CD8-positive, alpha-beta memory T cell (primary cell): ENCODE measurements at regions not wholly inside any gene's neighbourhood (a gene's known extent, or its start where the extent isn't known, plus 50 kb on each side); places are given as distances from the start of the nearest gene placed in this dataset.
"Not testable (repeated sequence)": the region's sequence is repeated elsewhere in the genome, so short reads cannot be mapped to it uniquely, and the experiment has no call there.

ENCODE experiments used
- CTCF ChIA-PET: fragments of 350-600 bp; sonication (Branson Sonifier 250); formaldehyde crosslinking; loops from one replicate; lab custom pipeline; 2021; ENCODE audit warnings: antibody characterized with exemption; lab: Charles Lee
- POLR2A ChIA-PET: fragments of 350-600 bp; sonication (Branson Sonifier 250); formaldehyde crosslinking; loops from one replicate; lab custom pipeline; 2021; ENCODE audit warnings: antibody characterized with exemption; lab: Charles Lee
- DNase-seq, 5 donors: peaks; one replicate each; pipeline versions ENCODE4 v3.0.0 to v3.0.0-alpha.2; 2020 to 2022; ENCODE audit warnings: mixed read lengths in 1 of 5
- H3K27ac ChIP-seq: one replicate; pipeline ENCODE4 v1.7.0; 2013; ENCODE audit warnings: low read depth, mild to moderate bottlenecking, low read length, moderate library complexity
- H3K27me3 ChIP-seq: 2 replicates; pipeline ENCODE4 v1.7.0; 2013; ENCODE audit warnings: low read length, mild to moderate bottlenecking; ENCODE audit not compliant: insufficient read depth, poor library complexity, severe bottlenecking
- H3K36me3 ChIP-seq: 2 replicates; pipeline ENCODE4 v1.7.0; 2013; ENCODE audit warnings: mild to moderate bottlenecking, low read length, moderate library complexity; ENCODE audit not compliant: insufficient read depth
- H3K4me1 ChIP-seq: 2 replicates; pipeline ENCODE4 v1.7.0; 2013; ENCODE audit warnings: mild to moderate bottlenecking, low read length, moderate library complexity; ENCODE audit not compliant: insufficient read depth
- H3K4me3 ChIP-seq: 2 replicates; pipeline ENCODE4 v1.7.0; 2013; ENCODE audit warnings: mild to moderate bottlenecking, low read length
- H3K9me3 ChIP-seq: 2 replicates; pipeline ENCODE4 v1.7.0; 2013; ENCODE audit warnings: mild to moderate bottlenecking, low read length
- H3K27ac Mint-ChIP-seq, 8 donors: one replicate each; pipeline ENCODE4 v1.8.0; 2020 to 2021; ENCODE audit warnings: mixed read lengths in 8 of 8, mild to moderate bottlenecking in 6 of 8, inconsistent platforms in 3 of 8, moderate library complexity in 3 of 8
- H3K27me3 Mint-ChIP-seq, 2 donors: one replicate each; pipeline ENCODE4 v1.8.0; 2020 to 2021; ENCODE audit warnings: mixed read lengths in 2 of 2, mild to moderate bottlenecking in 1 of 2, moderate library complexity in 1 of 2
- H3K36me3 Mint-ChIP-seq, 3 donors: one replicate each; pipeline ENCODE4 v1.8.0; 2020 to 2021; ENCODE audit warnings: mixed read lengths in 3 of 3, inconsistent platforms in 1 of 3, mild to moderate bottlenecking in 1 of 3
- H3K4me1 Mint-ChIP-seq, 3 donors: one replicate each; pipeline ENCODE4 v1.8.0; 2020 to 2021; ENCODE audit warnings: mixed read lengths in 3 of 3, inconsistent platforms in 1 of 3, mild to moderate bottlenecking in 1 of 3
- H3K4me3 Mint-ChIP-seq, 7 donors: one replicate each; pipeline ENCODE4 v1.8.0; 2020 to 2021; ENCODE audit warnings: mixed read lengths in 7 of 7, mild to moderate bottlenecking in 6 of 7, moderate library complexity in 4 of 7, inconsistent platforms in 2 of 7
- H3K9me3 Mint-ChIP-seq, 5 donors: one replicate each; pipeline ENCODE4 v1.8.0; 2020 to 2022; ENCODE audit warnings: mixed read lengths in 5 of 5, mild to moderate bottlenecking in 3 of 5, moderate library complexity in 2 of 5, inconsistent platforms in 1 of 5

GRCh38 chr3:154862265-154862664 is 217.9 kb upstream of the MME start:
- no peak overlapping the region for H3K27ac Mint-ChIP-seq
- ChIA-PET CTCF (no interaction called here), POLR2A (no interaction called here)
- no peak overlapping the region for H3K4me3 Mint-ChIP-seq
- H3K36me3 ChIP-seq = no peaks in the 10 kb centered on the region
- H3K9me3 ChIP-seq = no peaks in the 10 kb centered on the region
- H3K4me1 ChIP-seq = no peaks in the 10 kb centered on the region
- H3K27me3 ChIP-seq = no peaks in the 10 kb centered on the region
- H3K27ac ChIP-seq = no peak overlapping the region
- H3K36me3 Mint-ChIP-seq = no peaks in the 10 kb centered on the region
- no peaks in the 10 kb centered on the region for H3K4me1 Mint-ChIP-seq
- H3K4me3 ChIP-seq = no peak overlapping the region
- H3K9me3 Mint-ChIP-seq = peaks cover 0 to 6% (median 0%) of the 10 kb centered on the region in 5 donors
- H3K27me3 Mint-ChIP-seq = no peaks in the 10 kb centered on the region
- no peak for DNase-seq

GRCh38 chr3:154852998-154853397 is 227.1 kb upstream of the MME start:
- H3K36me3 ChIP-seq, H3K9me3 Mint-ChIP-seq, POLR2A ChIA-PET, H3K4me1 Mint-ChIP-seq, CTCF ChIA-PET, H3K27ac Mint-ChIP-seq, H3K4me1 ChIP-seq, H3K36me3 Mint-ChIP-seq, H3K27ac ChIP-seq, H3K27me3 ChIP-seq, DNase-seq, H3K4me3 ChIP-seq, H3K27me3 Mint-ChIP-seq, H3K9me3 ChIP-seq, H3K4me3 Mint-ChIP-seq: not testable (repeated sequence)

DNA sequence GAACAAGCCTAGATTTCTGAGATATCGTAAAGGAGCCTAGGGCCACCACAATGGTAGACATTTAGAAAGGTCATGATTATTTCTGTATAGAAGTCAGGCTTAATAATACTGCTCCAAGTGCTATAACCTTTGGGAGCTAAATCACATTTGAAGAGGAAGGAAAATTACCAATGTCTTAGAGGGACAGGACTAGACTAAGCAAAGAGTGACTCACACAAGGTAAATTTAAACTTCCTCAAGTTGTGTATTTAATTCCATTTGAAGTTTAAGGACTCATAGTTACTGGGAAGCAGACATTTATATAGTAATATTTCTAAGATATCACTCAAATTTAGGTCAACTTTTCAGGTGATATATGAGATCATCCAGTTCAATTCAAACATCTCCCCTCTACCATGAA is 227.6 kb upstream of the MME start:
- no peaks in the 10 kb centered on the region for H3K4me1 Mint-ChIP-seq
- H3K27ac Mint-ChIP-seq = no peak overlapping the region
- no peak for DNase-seq
- no peaks in the 10 kb centered on the region for H3K27me3 Mint-ChIP-seq
- H3K9me3 Mint-ChIP-seq = peaks cover 0 to 10% (median 2%) of the 10 kb centered on the region in 5 donors
- CTCF ChIA-PET = no interaction called here
- Histone ChIP-seq H3K4me1 (no peaks in the 10 kb centered on the region), H3K27ac (no peak overlapping the region), H3K9me3 (no peaks in the 10 kb centered on the region), H3K27me3 (no peaks in the 10 kb centered on the region), H3K36me3 (no peaks in the 10 kb centered on the region), H3K4me3 (no peak overlapping the region)
- no peaks in the 10 kb centered on the region for H3K36me3 Mint-ChIP-seq
- H3K4me3 Mint-ChIP-seq = no peak overlapping the region
- POLR2A ChIA-PET = no interaction called here

GRCh38 chr3:154851644-154852043 is 228.5 kb upstream of the MME start:
- Mint-ChIP-seq H3K4me3 (no peak overlapping the region), H3K27me3 (no peaks in the 10 kb centered on the region), H3K27ac (no peak overlapping the region), H3K9me3 (peaks cover 0 to 17% (median 2%) of the 10 kb centered on the region in 5 donors), H3K4me1 (no peaks in the 10 kb centered on the region), H3K36me3 (no peaks in the 10 kb centered on the region)
- H3K4me1 ChIP-seq = no peaks in the 10 kb centered on the region
- no peak for DNase-seq
- H3K9me3 ChIP-seq = no peaks in the 10 kb centered on the region
- no peaks in the 10 kb centered on the region for H3K27me3 ChIP-seq
- no peak overlapping the region for H3K27ac ChIP-seq
- H3K4me3 ChIP-seq = no peak overlapping the region
- ChIA-PET CTCF (no interaction called here), POLR2A (no interaction called here)
- no peaks in the 10 kb centered on the region for H3K36me3 ChIP-seq

DNA sequence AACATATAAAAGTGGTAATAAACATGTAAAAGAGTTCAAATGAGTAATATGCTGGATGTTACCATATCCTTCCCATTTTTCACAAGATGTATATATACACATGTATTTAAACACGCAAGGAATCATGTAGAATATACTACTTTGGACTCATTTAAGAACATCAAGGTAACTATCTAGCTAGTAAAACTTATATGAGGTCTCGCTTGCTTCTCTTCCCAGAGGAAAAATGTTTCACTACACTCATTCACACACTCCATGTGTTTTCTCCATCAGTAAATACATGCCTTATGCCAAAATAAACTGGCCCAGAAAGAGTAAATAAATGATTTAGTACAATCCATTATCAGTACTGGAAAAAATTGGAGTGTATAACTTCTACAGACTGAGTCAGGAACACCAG is 229.2 kb upstream of the MME start:
- Histone ChIP-seq H3K4me1 (no peaks in the 10 kb centered on the region), H3K9me3 (no peaks in the 10 kb centered on the region), H3K4me3 (no peak overlapping the region), H3K36me3 (no peaks in the 10 kb centered on the region), H3K27me3 (no peaks in the 10 kb centered on the region), H3K27ac (no peak overlapping the region)
- Mint-ChIP-seq H3K27ac (no peak overlapping the region), H3K27me3 (no peaks in the 10 kb centered on the region), H3K36me3 (no peaks in the 10 kb centered on the region), H3K9me3 (peaks cover 0 to 17% (median 2%) of the 10 kb centered on the region in 5 donors), H3K4me3 (no peak overlapping the region), H3K4me1 (no peaks in the 10 kb centered on the region)
- POLR2A ChIA-PET = no interaction called here
- DNase-seq = no peak
- CTCF ChIA-PET = no interaction called here

DNA sequence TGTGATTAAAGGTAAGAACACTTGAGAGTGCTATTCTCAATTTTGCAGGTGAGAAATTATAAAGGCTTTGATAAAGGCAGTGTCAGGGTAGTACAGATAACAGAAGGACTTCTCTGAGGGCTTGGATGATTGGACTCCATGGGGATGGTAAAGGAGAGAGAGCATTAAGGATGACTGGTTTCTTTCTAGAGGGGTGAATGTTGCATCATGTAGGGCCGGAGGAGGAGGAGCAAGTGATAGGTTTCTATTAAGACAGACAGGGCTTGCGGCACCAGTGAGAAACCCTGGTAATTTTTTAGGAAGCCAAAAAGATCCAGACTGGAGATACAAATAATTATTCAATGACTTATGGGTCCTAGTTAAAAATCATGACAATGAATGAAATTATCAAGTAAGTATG is 230.7 kb upstream of the MME start:
- Histone ChIP-seq H3K4me1 (no peaks in the 10 kb centered on the region), H3K36me3 (no peaks in the 10 kb centered on the region), H3K4me3 (no peak overlapping the region), H3K9me3 (no peaks in the 10 kb centered on the region), H3K27ac (no peak overlapping the region), H3K27me3 (no peaks in the 10 kb centered on the region)
- ChIA-PET POLR2A (no interaction called here), CTCF (no interaction called here)
- no peaks in the 10 kb centered on the region for H3K4me1 Mint-ChIP-seq
- no peak overlapping the region for H3K4me3 Mint-ChIP-seq
- no peaks in the 10 kb centered on the region for H3K27me3 Mint-ChIP-seq
- H3K9me3 Mint-ChIP-seq = peaks cover 0 to 17% (median 2%) of the 10 kb centered on the region in 5 donors
- DNase-seq = no peak
- no peaks in the 10 kb centered on the region for H3K36me3 Mint-ChIP-seq
- H3K27ac Mint-ChIP-seq = no peak overlapping the region

DNA sequence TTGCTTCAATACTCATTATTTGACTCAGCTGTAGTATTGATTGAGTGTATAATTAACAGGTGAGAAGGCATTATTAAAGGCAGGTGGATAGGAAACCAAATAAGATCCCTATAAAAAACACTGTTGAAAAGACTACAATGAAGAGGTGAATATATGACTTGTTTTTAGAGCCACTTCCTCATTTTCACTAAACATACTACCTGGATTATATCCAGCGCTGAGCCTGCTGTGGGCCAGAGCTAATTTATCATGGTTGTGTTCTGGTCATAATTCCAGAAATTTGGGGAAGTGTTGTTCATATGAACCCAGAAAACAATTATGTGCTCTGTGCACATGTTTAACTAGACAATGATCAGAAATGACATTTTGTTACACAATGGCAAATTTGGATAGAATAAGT is 235.3 kb upstream of the MME start:
- no peak for DNase-seq
- H3K9me3 ChIP-seq = no peaks in the 10 kb centered on the region
- no peak overlapping the region for H3K27ac ChIP-seq
- Mint-ChIP-seq H3K4me3 (no peak overlapping the region), H3K4me1 (no peaks in the 10 kb centered on the region), H3K9me3 (peaks cover 0 to 13% (median 2%) of the 10 kb centered on the region in 5 donors), H3K27me3 (no peaks in the 10 kb centered on the region), H3K36me3 (no peaks in the 10 kb centered on the region), H3K27ac (no peak overlapping the region)
- no peaks in the 10 kb centered on the region for H3K27me3 ChIP-seq
- no peaks in the 10 kb centered on the region for H3K36me3 ChIP-seq
- H3K4me1 ChIP-seq = no peaks in the 10 kb centered on the region
- ChIA-PET CTCF (no interaction called here), POLR2A (no interaction called here)
- no peak overlapping the region for H3K4me3 ChIP-seq

DNA sequence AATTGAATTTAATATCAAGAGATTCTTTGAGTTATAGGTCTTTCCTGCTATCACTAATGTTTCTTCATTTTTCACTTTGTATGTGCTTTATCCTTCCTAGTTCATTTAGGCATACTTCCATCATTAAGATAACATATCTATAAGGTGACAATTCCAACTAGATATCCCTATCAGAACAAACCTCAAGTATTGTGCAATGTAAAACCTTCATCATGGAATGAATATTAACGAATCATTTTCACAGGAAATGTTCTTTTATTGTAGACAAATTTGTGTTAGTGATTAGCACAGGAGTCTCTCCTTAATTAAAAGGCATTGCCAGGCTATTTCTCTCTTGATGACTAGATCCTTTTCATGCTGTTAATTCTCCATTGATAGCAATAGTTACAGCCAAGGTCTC is 236.5 kb upstream of the MME start:
- H3K4me1 ChIP-seq = no peaks in the 10 kb centered on the region
- no peak for DNase-seq
- H3K9me3 ChIP-seq = no peaks in the 10 kb centered on the region
- Mint-ChIP-seq H3K36me3 (no peaks in the 10 kb centered on the region), H3K4me1 (no peaks in the 10 kb centered on the region), H3K4me3 (no peak overlapping the region), H3K27ac (no peak overlapping the region), H3K9me3 (peaks cover 1 to 11% (median 2%) of the 10 kb centered on the region in 5 donors), H3K27me3 (no peaks in the 10 kb centered on the region)
- H3K4me3 ChIP-seq = no peak overlapping the region
- no peaks in the 10 kb centered on the region for H3K36me3 ChIP-seq
- ChIA-PET POLR2A (no interaction called here), CTCF (no interaction called here)
- no peak overlapping the region for H3K27ac ChIP-seq
- H3K27me3 ChIP-seq = no peaks in the 10 kb centered on the region

- H3K4me1 Mint-ChIP-seq = no peaks in the 10 kb centered on the region
- Histone ChIP-seq H3K9me3 (no peaks in the 10 kb centered on the region), H3K27ac (no peak overlapping the region), H3K4me3 (no peak overlapping the region), H3K27me3 (no peaks in the 10 kb centered on the region), H3K36me3 (no peaks in the 10 kb centered on the region), H3K4me1 (no peaks in the 10 kb centered on the region)
- CTCF ChIA-PET = no interaction called here
- H3K4me3 Mint-ChIP-seq = no peak overlapping the region
- POLR2A ChIA-PET = no interaction called here
- peaks cover 2 to 7% (median 4%) of the 10 kb centered on the region in 5 donors for H3K9me3 Mint-ChIP-seq
- DNase-seq = no peak
- H3K36me3 Mint-ChIP-seq = no peaks in the 10 kb centered on the region
- H3K27ac Mint-ChIP-seq = no peak overlapping the region
- no peaks in the 10 kb centered on the region for H3K27me3 Mint-ChIP-seq
Measured at GRCh38 chr3:154842536-154842935, 237.6 kb upstream of the MME start.
